A673 (cell line): ENCODE measurements at regions not wholly inside any gene's neighbourhood (a gene's known extent, or its start where the extent isn't known, plus 50 kb on each side); places are given as distances from the start of the nearest gene placed in this dataset.

ENCODE experiments used
- BruUV-seq: library from RNA; stranded (reverse); fragments of 400-500 nt; replicated peaks from 2 replicates; lab custom pipeline; 2021; lab: Mats Ljungman, UMichigan
- CTCF ChIA-PET: fragments of 300-600 bp; sonication (Branson Sonifier 250); formaldehyde crosslinking; loops from one replicate; lab custom pipeline; 2022; ENCODE audit warnings: antibody characterized with exemption; lab: Charles Lee
- POLR2A ChIA-PET: fragments of 300-600 bp; sonication (Branson Sonifier 250); formaldehyde crosslinking; loops from one replicate; lab custom pipeline; 2022; ENCODE audit warnings: antibody characterized with exemption; ENCODE audit not compliant: low non-redundant PET; lab: Charles Lee
- DNase-seq: peaks from one replicate; pipeline ENCODE4 v3.0.0-alpha.2; 2015; ENCODE audit warnings: low spot score
- H3K27ac ChIP-seq: fragments of 200-600 bp; sonication (generic); 2 replicates; pipeline ENCODE4 v1.5.1; 2016; ENCODE audit warnings: mixed run types, low read depth, mild to moderate bottlenecking, mixed read lengths, antibody characterized with exemption, low read length; ENCODE audit not compliant: poor library complexity, severe bottlenecking
- H3K27me3 ChIP-seq: fragments of 200-600 bp; sonication (generic); replicated peaks from 2 replicates; pipeline ENCODE4 v1.6.1; 2017; ENCODE audit warnings: mixed run types, low read depth, mild to moderate bottlenecking, mixed read lengths, antibody characterized with exemption, low read length; ENCODE audit not compliant: insufficient read depth, poor library complexity
- H3K36me3 ChIP-seq: fragments of 200-600 bp; sonication (generic); 2 replicates; pipeline ENCODE4 v1.6.1; 2016; ENCODE audit warnings: mixed run types, mild to moderate bottlenecking, mixed read lengths, antibody characterized with exemption, low read length; ENCODE audit not compliant: insufficient read depth, poor library complexity, severe bottlenecking
- H3K4me1 ChIP-seq: fragments of 200-600 bp; sonication (generic); 2 replicates; pipeline ENCODE4 v1.6.1; 2017; ENCODE audit warnings: mixed run types, mild to moderate bottlenecking, mixed read lengths, antibody characterized with exemption, low read length; ENCODE audit not compliant: insufficient read depth, poor library complexity, severe bottlenecking
- H3K4me3 ChIP-seq: fragments of 200-600 bp; sonication (generic); 2 replicates; pipeline ENCODE4 v1.5.1; 2016; ENCODE audit warnings: low read depth, mixed run types, mild to moderate bottlenecking, mixed read lengths, low read length; ENCODE audit not compliant: poor library complexity, severe bottlenecking
- H3K9me3 ChIP-seq: fragments of 200-600 bp; sonication (generic); 2 replicates; pipeline ENCODE4 v1.6.1; 2016; ENCODE audit warnings: mixed run types, low read depth, mild to moderate bottlenecking, mixed read lengths, antibody characterized with exemption, low read length; ENCODE audit not compliant: poor library complexity, severe bottlenecking
- CTCF ChIP-seq: fragments of 300-800, 200-600 bp; sonication (generic); conservative IDR thresholded peaks from 2 replicates; pipeline ENCODE4 v1.5.1; 2017; ENCODE audit warnings: low read depth, mild to moderate bottlenecking, antibody characterized with exemption, low read length, moderate library complexity, mixed read lengths
- EZH2 ChIP-seq: fragments of 200-600 bp; sonication (generic); IDR thresholded peaks from 2 replicates; pipeline ENCODE4 v1.6.1; 2017; ENCODE audit warnings: borderline replicate concordance, low read depth, mild to moderate bottlenecking, mixed read lengths, antibody characterized with exemption, low read length; ENCODE audit not compliant: poor library complexity, severe bottlenecking
- intact Hi-C: fragments of 100-400 bp; cut with micrococcal nuclease; formaldehyde crosslinking; loops from one replicate; pipeline ENCODE4 v1.10.0; 2022; ENCODE audit not compliant: unreplicated experiment

GRCh38 chr18:40949114-40949950 lies 1005.7 kb upstream of the PIK3C3 start:
- CTCF ChIA-PET: no interaction called here
- no peak overlapping the region for H3K27ac ChIP-seq
- H3K4me1 ChIP-seq: no peaks in the 10 kb centered on the region
- TF ChIP-seq EZH2 (no peak), CTCF (no peak)
- BruUV-seq: no TSS peak
- POLR2A ChIA-PET: no interaction called here
- H3K36me3 ChIP-seq: no peaks in the 10 kb centered on the region
- H3K9me3 ChIP-seq: no peaks in the 10 kb centered on the region
- no peak overlapping the region for H3K4me3 ChIP-seq
- DNase-seq: no peak
- no peaks in the 10 kb centered on the region for H3K27me3 ChIP-seq
- intact Hi-C loops: no loop called here

GRCh38 chr18:40944576-40944975 lies 1010.5 kb upstream of the PIK3C3 start:
- no peaks in the 10 kb centered on the region for H3K9me3 ChIP-seq
- no peaks in the 10 kb centered on the region for H3K36me3 ChIP-seq
- BruUV-seq: no TSS peak
- no peak overlapping the region for H3K27ac ChIP-seq
- TF ChIP-seq CTCF: no peak
- TF ChIP-seq EZH2: no peak
- H3K27me3 ChIP-seq: peaks cover 4% of the 10 kb centered on the region
- intact Hi-C loops: no loop called here
- DNase-seq: no peak
- POLR2A ChIA-PET: no interaction called here
- no peaks in the 10 kb centered on the region for H3K4me1 ChIP-seq
- no peak overlapping the region for H3K4me3 ChIP-seq
- CTCF ChIA-PET: no interaction called here

GRCh38 chr18:40939656-40940515 lies 1015.1 kb upstream of the PIK3C3 start:
- Histone ChIP-seq H3K4me3 (peak overlapping the region; percentile 33), H3K9me3 (no peaks in the 10 kb centered on the region), H3K27me3 (peaks cover 8% of the 10 kb centered on the region), H3K27ac (no peak overlapping the region), H3K4me1 (no peaks in the 10 kb centered on the region), H3K36me3 (no peaks in the 10 kb centered on the region)
- TF ChIP-seq CTCF (no peak), EZH2 (no peak)
- intact Hi-C loops: loop anchor here (5.0 to 10.0 kb wide), 2 partner anchors 455 to 967 kb away; no protein-coding TSS in a partner anchor
- ChIA-PET CTCF (no interaction called here), POLR2A (no interaction called here)
- DNase-seq: peak; percentile 9
- no TSS peak for BruUV-seq
